Activated CD4-positive, alpha-beta memory T cell treated with anti-CD3 and anti-CD28 coated beads for 36 hours (primary cell): ENCODE measurements at regions not wholly inside any gene's neighbourhood (a gene's known extent, or its start where the extent isn't known, plus 50 kb on each side); places are given as distances from the start of the nearest gene placed in this dataset.

Source experiments
- CTCF ChIA-PET: fragments of 350-600 bp; sonication (Branson Sonifier 250); formaldehyde crosslinking; loops from one replicate; lab custom pipeline; 2021; ENCODE audit warnings: antibody characterized with exemption, inconsistent platforms; lab: Charles Lee
- POLR2A ChIA-PET: fragments of 350-600 bp; sonication (Branson Sonifier 250); formaldehyde crosslinking; loops from one replicate; lab custom pipeline; 2021; ENCODE audit warnings: antibody characterized with exemption; lab: Charles Lee
- DNase-seq: peaks from one replicate; pipeline ENCODE4 v3.0.0-alpha.2; 2020
- H3K27ac Mint-ChIP-seq: one replicate; pipeline ENCODE4 v1.8.0; 2021; ENCODE audit warnings: mixed read lengths
- H3K27me3 Mint-ChIP-seq: one replicate; pipeline ENCODE4 v1.8.0; 2021; ENCODE audit warnings: mixed read lengths
- H3K36me3 Mint-ChIP-seq: one replicate; pipeline ENCODE4 v1.8.0; 2021; ENCODE audit warnings: mixed read lengths
- H3K4me1 Mint-ChIP-seq: one replicate; pipeline ENCODE4 v1.8.0; 2021; ENCODE audit warnings: low read depth, mixed read lengths
- H3K4me3 Mint-ChIP-seq: one replicate; pipeline ENCODE4 v1.8.0; 2021; ENCODE audit warnings: mild to moderate bottlenecking, mixed read lengths
- H3K9me3 Mint-ChIP-seq: one replicate; pipeline ENCODE4 v1.8.0; 2021; ENCODE audit warnings: mixed read lengths
- intact Hi-C: fragments of 100-400 bp; cut with micrococcal nuclease; formaldehyde crosslinking; loops from one replicate; pipeline ENCODE4 v1.15.1; 2023

DNA sequence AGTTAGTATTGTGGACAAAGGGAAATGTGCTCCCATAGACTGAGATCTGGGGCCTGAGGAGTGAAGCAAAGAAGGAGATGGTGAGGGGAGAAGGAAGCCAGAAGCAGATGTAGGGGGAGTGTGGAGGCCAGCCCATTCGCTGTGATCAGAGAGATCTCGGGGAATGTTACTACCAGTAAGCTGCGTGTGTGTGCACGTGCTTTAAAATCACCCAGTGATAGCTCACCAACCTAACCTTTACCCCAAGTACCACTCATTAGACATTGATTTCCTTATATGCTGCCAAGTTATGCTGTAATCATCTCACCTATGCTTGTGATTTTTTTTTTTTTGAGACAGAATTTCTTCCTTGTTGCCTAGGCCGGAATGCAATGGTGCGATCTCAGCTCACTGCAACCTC, 659.1 kb downstream of the IRX1 start:
- Mint-ChIP-seq H3K27ac (no peak overlapping the region), H3K4me3 (no peak overlapping the region), H3K36me3 (no peaks in the 10 kb centered on the region), H3K4me1 (no peaks in the 10 kb centered on the region), H3K27me3 (no peaks in the 10 kb centered on the region), H3K9me3 (peaks cover 12% of the 10 kb centered on the region)
- intact Hi-C loops, result no loop called here
- DNase-seq, result no peak
- POLR2A ChIA-PET, result no interaction called here
- CTCF ChIA-PET, result no interaction called here

DNA sequence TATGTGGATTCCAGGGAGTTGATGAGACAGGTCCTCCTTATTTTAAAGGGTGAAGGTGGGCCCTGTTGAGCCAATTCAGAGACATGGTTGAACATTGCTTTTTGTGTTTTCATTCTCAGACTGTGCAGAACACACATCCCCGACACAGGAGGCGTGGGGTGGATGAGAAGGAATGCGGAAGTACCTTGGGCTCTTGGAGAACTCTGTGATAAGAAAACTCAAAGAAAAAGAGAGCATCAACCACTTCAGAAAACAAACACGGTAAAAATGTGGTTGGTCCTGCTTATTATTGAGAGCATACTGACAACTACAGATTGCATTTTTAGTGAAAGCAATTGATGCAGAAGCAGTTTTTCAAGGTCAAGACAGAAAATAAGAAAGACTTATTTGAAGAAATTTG, 659.8 kb downstream of the IRX1 start:
- Mint-ChIP-seq H3K27me3 (no peaks in the 10 kb centered on the region), H3K4me1 (no peaks in the 10 kb centered on the region), H3K27ac (no peak overlapping the region), H3K36me3 (no peaks in the 10 kb centered on the region), H3K4me3 (no peak overlapping the region), H3K9me3 (peaks cover 12% of the 10 kb centered on the region)
- ChIA-PET POLR2A (no interaction called here), CTCF (no interaction called here)
- intact Hi-C loops, result no loop called here
- DNase-seq, result no peak

DNA sequence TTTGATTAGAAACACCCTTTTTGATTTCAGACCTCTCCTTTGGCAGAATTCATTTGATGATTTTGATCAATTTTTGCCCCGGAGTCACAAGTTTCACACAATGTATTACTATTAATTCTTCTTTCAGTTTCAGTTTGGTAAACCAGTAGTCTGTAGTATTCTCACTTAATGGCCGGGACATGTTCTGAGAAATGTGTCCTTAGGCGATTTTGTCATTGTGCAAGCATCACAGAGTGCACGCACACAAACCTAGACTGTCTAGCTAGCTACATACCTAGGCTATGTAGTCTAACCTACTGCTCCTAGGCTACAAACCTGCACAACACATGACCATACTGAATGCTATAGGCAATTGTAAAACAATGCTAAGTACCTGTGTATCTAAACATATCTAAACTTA, 662.5 kb downstream of the IRX1 start:
- H3K4me3 Mint-ChIP-seq, result no peak overlapping the region
- intact Hi-C loops, result no loop called here

DNA sequence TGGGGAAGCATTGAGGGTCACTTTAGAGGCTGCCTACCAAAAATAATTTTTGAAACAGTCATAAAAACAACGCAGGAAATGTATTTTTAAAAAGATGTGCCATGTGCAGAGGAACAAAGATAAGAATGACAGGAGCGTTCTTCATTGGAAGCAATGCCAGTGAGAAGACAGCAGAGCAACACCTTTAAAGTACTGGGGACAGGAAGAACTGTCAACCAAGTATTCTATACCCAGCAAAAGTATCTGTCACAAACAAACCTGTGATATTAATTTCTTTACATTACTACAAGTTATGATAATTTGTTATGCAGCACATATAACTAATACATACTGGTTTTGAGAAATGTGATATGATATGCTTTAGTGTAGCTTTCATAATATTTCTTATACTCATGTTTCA, 675.6 kb downstream of the IRX1 start:
- Mint-ChIP-seq H3K4me1 (no peaks in the 10 kb centered on the region), H3K27me3 (no peaks in the 10 kb centered on the region), H3K36me3 (no peaks in the 10 kb centered on the region), H3K9me3 (peaks cover 38% of the 10 kb centered on the region), H3K27ac (no peak overlapping the region), H3K4me3 (no peak overlapping the region)
- POLR2A ChIA-PET, result no interaction called here
- CTCF ChIA-PET, result no interaction called here
- intact Hi-C loops, result no loop called here
- no peak for DNase-seq

More for the DNA sequence above, 662.5 kb downstream of the IRX1 start:
- Mint-ChIP-seq H3K27ac (no peak overlapping the region), H3K4me1 (no peaks in the 10 kb centered on the region), H3K36me3 (no peaks in the 10 kb centered on the region), H3K9me3 (peaks cover 2% of the 10 kb centered on the region), H3K27me3 (no peaks in the 10 kb centered on the region)
- no peak for DNase-seq
- ChIA-PET CTCF (no interaction called here), POLR2A (no interaction called here)

DNA sequence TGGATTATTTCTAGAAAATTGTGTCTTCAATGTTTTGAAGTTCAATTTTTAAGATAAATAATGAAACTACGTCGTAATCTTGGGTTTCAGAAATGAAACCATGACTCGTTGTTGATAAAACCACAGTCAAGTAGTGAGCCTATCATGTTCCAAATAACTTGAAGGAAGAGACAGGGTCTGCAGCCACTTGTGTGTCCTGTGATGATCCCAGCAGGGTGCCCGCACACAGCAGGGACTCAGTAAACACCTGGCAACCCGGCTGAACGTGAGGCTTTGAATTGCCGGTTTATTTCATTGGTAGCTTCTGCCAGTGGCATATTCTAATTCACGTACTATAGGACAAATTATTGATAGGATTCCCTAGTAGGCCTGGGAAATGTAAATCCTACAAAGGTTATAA, 679.6 kb downstream of the IRX1 start:
- H3K4me3 Mint-ChIP-seq, result no peak overlapping the region
- intact Hi-C loops, result no loop called here
- no peaks in the 10 kb centered on the region for H3K4me1 Mint-ChIP-seq
- H3K27me3 Mint-ChIP-seq, result no peaks in the 10 kb centered on the region
- H3K27ac Mint-ChIP-seq, result no peak overlapping the region
- H3K36me3 Mint-ChIP-seq, result no peaks in the 10 kb centered on the region
- H3K9me3 Mint-ChIP-seq, result peaks cover 32% of the 10 kb centered on the region
- POLR2A ChIA-PET, result no interaction called here
- CTCF ChIA-PET, result no interaction called here
- no peak for DNase-seq

DNA sequence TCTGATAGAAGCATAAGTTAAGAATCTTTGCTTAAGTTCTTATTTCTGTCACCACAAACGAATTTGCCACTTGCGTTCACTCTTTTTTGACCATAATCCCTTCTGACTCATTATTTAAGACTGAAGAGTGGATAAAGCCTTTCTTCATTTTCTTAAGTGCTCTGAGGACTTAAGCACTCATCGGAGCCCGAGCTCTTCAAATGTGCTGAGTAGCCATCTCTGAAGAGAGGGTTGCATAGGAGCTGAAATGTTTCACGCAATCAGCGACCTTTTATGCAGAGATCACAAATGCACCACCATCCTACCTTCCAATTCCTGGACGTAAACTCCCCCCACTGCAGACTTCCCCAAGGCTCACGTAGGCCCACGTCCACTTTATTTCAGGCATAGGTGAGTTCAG, 699.2 kb downstream of the IRX1 start:
- no peaks in the 10 kb centered on the region for H3K4me1 Mint-ChIP-seq
- peaks cover 15% of the 10 kb centered on the region for H3K9me3 Mint-ChIP-seq
- H3K4me3 Mint-ChIP-seq, result no peak overlapping the region
- no peak overlapping the region for H3K27ac Mint-ChIP-seq
- ChIA-PET CTCF (no interaction called here), POLR2A (no interaction called here)
- H3K27me3 Mint-ChIP-seq, result no peaks in the 10 kb centered on the region
- DNase-seq, result no peak
- intact Hi-C loops, result no loop called here
- no peaks in the 10 kb centered on the region for H3K36me3 Mint-ChIP-seq

DNA sequence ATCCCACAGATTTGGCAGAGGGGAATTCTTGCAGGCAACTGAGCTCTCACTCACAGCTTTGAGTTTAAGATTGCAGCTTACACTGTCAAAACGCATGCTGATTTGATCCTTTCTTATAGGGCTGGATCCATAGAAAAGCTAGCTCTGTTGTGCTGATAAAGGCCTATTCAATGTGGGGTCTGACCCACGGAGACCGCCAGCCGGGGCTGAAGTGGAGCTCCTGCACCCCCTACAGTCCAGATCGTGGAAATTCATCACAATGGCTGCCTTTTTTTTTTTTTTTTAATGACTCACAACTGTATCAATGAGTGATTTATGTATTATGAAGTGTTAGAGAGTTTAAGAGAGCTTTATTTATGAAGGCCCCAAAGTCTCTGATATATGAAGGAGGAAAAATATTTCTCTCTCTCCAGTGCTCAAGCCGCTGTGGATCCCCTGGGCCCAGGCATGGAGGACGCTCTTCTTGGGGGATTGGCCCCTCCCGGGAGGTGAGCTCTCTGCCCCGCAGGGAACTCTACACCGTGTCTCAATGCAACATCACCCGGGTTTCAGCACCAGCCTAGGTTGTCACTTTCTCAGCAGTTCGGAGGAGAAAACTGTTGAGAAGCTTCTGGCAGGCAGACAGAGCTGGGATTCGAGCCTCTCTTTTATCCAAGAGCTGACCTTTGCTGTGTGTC, 700.2 kb downstream of the IRX1 start:
- no peak overlapping the region for H3K4me3 Mint-ChIP-seq
- H3K36me3 Mint-ChIP-seq, result no peaks in the 10 kb centered on the region
- ChIA-PET CTCF (interaction anchor here (0.6 kb wide), 1 partner anchor 466 kb away, joined by 4 read pairs; no protein-coding TSS in a partner anchor), POLR2A (no interaction called here)
- H3K4me1 Mint-ChIP-seq, result no peaks in the 10 kb centered on the region
- no peak overlapping the region for H3K27ac Mint-ChIP-seq
- no peaks in the 10 kb centered on the region for H3K27me3 Mint-ChIP-seq
- H3K9me3 Mint-ChIP-seq, result peaks cover 15% of the 10 kb centered on the region
- intact Hi-C loops, result no loop called here
- no peak for DNase-seq

DNA sequence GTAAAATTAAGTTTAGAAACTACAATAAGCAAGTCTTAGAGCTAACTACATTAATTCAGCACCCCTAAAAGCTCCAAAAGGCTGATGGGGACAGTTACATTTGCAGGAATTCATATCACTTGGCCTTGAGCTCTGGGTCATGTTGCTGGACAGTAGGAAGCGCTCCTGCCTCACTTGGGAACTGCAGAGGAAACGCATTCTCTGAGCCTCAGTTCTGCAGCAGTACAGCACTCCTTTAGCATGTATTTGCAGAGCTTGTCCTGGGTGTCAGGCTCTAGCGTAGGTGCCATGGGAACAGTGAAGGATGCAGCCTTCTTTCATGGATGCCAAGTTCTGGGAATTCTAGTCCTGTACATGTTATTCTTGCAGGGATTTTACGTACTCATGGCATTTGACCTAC, 710.4 kb downstream of the IRX1 start:
- Mint-ChIP-seq H3K4me1 (no peaks in the 10 kb centered on the region), H3K9me3 (peaks cover 18% of the 10 kb centered on the region), H3K36me3 (no peaks in the 10 kb centered on the region), H3K27ac (no peak overlapping the region), H3K27me3 (no peaks in the 10 kb centered on the region), H3K4me3 (no peak overlapping the region)
- no peak for DNase-seq
- ChIA-PET POLR2A (no interaction called here), CTCF (no interaction called here)
- intact Hi-C loops, result no loop called here

DNA sequence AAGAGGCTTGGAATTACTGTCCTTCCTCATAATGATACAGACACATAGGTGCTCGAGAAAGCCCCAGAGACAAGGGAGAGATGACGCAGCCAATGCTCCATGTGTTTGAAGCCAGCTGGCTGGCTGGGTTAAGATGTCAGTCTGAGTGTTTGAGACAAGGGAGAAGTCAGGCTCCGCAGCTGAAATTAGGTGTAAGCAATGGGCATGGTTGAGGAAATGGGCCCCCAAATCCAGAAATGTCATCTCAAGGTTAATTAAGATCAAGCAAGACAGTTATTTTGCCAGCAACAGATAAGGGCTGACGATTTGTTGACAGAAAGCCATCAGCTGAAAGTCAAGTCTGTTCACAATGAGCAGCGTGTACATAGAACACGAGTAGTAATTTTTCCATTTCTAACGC, 713.4 kb downstream of the IRX1 start:
- Mint-ChIP-seq H3K27ac (no peak overlapping the region), H3K27me3 (no peaks in the 10 kb centered on the region), H3K36me3 (no peaks in the 10 kb centered on the region), H3K4me3 (no peak overlapping the region), H3K4me1 (no peaks in the 10 kb centered on the region), H3K9me3 (peaks cover 21% of the 10 kb centered on the region)
- CTCF ChIA-PET, result no interaction called here
- DNase-seq, result no peak
- POLR2A ChIA-PET, result no interaction called here
- intact Hi-C loops, result no loop called here

DNA sequence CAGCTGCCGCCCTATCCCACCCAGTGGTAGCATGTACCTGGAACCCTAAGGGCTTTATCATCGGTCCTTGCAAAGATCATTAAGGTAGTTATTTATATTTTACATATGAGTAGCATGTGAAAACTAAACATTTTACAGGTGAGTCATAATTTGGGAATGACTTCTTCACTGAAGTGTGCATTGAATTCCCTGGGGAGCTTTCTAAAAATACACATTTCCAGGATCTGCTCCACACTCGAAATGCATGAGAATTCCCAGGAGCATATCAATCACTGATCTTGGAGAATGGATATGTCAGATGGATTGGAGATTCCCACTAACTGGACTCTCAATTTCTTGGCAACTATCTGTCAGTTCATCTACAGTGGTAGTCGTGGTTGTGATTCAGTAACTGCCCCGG, 717.5 kb downstream of the IRX1 start:
- H3K4me3 Mint-ChIP-seq, result no peak overlapping the region
- H3K4me1 Mint-ChIP-seq, result no peaks in the 10 kb centered on the region
- no peaks in the 10 kb centered on the region for H3K27me3 Mint-ChIP-seq
- DNase-seq, result no peak
- POLR2A ChIA-PET, result no interaction called here
- H3K9me3 Mint-ChIP-seq, result peaks cover 15% of the 10 kb centered on the region
- H3K27ac Mint-ChIP-seq, result no peak overlapping the region
- CTCF ChIA-PET, result no interaction called here
- H3K36me3 Mint-ChIP-seq, result no peaks in the 10 kb centered on the region
- intact Hi-C loops, result no loop called here

DNA sequence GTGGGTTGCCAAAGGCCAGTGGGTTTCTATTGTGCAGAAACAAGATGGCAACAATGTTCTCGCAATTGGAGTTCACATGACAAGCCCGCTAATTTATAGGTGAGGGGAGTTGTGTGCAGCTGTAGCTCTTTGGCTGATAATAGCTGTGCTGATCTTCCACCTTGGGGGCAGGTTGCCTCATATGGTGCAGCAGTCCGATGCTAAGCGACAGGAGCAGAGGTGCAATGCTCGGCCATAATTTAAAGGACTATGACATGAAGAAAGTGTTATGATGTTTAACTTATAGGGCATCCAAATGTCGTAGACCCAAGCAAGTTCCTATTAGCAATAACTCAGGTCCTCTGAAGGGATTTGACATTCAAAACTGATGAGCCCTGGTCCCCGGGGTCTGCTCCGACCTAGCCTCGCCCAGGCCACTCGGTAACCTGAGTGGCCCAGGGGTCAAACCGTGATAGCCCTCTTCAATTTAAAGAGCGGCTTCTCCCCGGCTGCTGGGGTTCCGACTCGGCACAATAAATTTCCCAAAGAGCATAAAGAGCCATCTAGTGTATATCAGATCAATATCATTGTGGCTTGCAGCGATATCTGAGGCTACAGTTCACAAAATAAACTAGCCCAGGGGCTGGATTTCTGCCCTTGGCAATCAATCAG, 724.0 kb downstream of the IRX1 start:
- POLR2A ChIA-PET, result no interaction called here
- no peak overlapping the region for H3K4me3 Mint-ChIP-seq
- intact Hi-C loops, result no loop called here
- CTCF ChIA-PET, result no interaction called here
- no peaks in the 10 kb centered on the region for H3K27me3 Mint-ChIP-seq
- no peak overlapping the region for H3K27ac Mint-ChIP-seq
- H3K9me3 Mint-ChIP-seq, result peaks cover 19% of the 10 kb centered on the region
- no peaks in the 10 kb centered on the region for H3K36me3 Mint-ChIP-seq
- DNase-seq, result no peak
- no peaks in the 10 kb centered on the region for H3K4me1 Mint-ChIP-seq

DNA sequence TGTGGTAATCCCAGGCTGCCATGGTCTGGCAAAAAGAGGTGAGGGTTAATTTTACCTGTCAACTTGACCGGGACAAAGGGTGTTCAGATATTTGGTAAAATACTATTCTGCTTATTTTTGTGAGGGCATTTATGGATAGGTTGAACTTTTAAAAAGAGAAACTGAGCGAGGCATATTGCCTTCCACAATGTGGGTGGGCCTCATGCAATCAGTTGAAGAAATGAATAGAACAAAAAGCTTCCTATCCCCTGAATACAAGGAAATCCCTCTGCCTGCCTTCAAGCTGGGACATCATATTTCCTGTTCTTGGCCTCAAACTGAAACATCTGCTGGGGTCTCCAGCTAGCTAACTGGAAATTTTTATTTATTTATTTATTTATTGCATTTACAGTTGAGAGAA, 734.7 kb downstream of the IRX1 start:
- Mint-ChIP-seq H3K27me3 (no peaks in the 10 kb centered on the region), H3K4me1 (no peaks in the 10 kb centered on the region), H3K9me3 (peaks cover 11% of the 10 kb centered on the region), H3K4me3 (no peak overlapping the region), H3K36me3 (no peaks in the 10 kb centered on the region), H3K27ac (no peak overlapping the region)
- intact Hi-C loops, result no loop called here
- no peak for DNase-seq
- ChIA-PET POLR2A (no interaction called here), CTCF (no interaction called here)

DNA sequence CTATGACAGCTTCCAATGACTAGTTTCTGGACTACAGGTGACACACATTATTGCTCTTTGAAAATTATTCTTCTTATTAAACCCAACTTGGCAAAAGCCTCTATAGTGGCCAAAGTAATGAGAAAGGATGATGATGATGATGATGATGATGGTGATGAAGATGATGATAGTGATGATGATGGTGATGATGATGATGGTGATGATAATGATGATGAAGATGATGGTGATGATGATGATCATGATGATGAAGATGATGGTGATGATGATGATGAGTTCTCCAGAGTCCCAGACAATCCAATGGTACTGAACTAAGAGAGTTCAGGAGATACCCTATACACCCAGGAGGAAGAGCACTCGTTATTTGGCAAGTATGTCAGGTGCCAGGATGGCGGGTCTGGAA, 739.4 kb downstream of the IRX1 start:
- CTCF ChIA-PET, result no interaction called here
- intact Hi-C loops, result no loop called here
- no peaks in the 10 kb centered on the region for H3K36me3 Mint-ChIP-seq

More for the DNA sequence above, 739.4 kb downstream of the IRX1 start:
- no peak for DNase-seq
- no peak overlapping the region for H3K4me3 Mint-ChIP-seq
- peaks cover 18% of the 10 kb centered on the region for H3K9me3 Mint-ChIP-seq
- no peak overlapping the region for H3K27ac Mint-ChIP-seq
- H3K27me3 Mint-ChIP-seq, result no peaks in the 10 kb centered on the region
- H3K4me1 Mint-ChIP-seq, result no peaks in the 10 kb centered on the region
- POLR2A ChIA-PET, result no interaction called here
